ENCODE measurements at regions not wholly inside any gene's neighbourhood (a gene's known extent, or its start where the extent isn't known, plus 50 kb on each side); places are given as distances from the start of the nearest gene placed in this dataset.

DNA sequence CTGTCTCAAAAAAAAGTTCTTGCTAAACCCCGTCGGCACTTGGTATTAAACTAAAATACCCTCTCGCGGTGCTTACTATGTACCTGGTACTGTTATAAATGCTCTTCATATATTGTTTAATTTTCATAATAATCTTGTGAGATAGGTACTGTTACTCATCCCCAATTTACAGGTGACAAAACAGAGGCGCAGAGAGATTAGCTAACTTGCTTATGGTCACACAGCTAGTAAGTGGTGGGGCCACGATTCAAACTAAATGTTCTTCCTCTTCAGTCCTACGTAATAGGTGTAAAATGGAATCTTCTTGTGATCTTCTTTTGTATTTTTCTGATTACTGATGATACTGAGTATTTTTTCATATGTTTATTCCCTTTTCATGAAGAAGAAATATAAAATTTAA, 51.3 kb downstream of the TET3 start:
- DNase-seq, result no peak

DNA sequence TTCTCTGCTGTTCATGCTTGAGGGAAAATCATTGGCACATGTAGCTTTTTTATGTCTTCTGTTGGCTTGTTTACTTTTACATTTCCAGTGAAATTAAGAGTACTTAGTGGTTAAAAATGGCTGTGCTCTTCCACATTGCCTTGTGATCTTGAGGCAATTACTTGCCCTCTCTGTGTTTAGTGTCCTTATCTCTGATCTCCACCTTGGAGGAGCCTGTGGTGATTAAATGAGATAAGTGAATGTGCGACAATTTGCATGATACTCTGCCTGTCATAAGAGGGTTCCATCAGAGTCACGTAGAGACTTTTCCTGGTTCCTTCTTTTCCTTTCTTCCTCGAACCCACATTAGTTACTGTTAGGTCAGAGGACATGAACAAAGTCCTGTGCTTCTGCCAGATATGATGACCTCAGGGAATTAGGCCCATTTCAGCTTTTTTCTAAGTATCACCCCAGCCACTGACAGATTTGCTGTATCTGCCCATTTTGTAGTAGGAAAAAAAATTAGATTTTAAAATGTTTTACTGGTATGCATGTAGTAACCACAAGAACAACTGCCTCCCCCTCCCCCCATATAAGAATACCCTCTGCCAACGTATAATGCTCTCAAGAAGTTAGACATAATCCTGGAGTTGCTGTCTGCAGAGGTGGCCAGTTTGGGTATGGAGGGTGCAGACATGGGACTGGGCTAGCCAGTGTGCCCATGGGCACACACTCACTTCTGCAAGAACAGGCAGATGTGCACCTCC, 51.9 kb downstream of the TET3 start:
- DNase-seq, result no peak

DNA sequence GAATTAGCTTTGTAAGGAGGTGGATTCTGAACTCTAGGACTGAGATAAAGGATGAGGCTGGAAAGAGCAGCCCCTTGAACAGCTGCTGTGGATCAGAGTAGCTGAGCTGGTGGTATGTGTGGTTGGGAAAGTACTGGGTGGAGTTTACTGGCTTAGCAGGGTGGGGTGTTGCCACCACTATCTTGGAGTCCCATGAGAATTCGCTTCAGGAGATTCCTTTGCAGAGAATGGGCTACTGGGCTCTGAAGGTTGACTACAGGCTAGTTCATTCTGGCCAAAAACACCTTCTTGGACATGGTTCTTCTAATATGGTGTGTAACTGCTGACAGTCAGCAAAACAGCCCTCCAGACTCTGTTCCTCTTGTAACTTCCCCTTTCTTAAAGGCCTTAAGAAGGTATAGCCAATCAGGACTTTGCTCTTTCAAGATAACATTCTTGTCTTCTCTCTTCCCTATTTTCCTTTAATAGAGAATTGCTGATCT, 52.7 kb downstream of the TET3 start:
- DNase-seq, result peak; percentile 17

DNA sequence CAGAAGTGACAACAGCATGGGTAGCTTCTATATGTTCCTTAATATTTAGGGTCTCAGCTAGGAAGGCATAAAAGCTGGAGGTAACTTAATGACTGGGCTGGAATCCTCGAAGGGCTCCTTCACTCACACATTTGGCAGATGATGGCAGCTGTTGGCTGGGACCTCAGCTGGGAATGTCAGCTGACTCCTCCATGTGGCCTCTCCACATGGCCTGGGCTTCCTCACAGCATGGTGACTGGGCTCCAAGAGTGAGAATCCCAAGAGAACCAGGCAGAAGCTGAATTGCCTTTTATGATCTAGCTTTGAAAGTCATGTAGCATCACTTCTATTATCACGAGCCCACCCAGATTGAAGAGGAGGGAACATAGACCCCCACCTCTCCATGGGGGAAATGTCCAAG, 54.9 kb downstream of the TET3 start:
- DNase-seq, result no peak

DNA sequence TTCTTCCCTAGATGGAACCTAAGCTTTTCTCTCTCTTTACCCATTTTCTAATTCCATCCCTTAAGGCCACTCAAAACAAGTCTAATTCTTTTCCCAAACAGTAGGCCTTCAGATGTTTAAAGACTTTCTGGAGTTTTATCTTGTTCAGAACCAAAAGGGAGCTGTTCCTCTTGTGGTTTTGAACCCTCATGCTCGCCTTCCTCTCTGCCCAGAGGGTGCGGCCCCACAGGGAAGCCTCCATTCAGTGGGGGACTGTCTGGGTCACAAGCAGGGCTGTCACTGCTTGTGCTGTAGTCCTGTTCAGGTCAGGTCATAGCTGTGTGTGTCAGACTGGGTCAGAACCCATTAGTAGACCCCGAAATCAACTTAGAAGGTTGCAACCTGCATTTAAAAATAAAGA, 56.5 kb downstream of the TET3 start:
- no peak for DNase-seq

DNA sequence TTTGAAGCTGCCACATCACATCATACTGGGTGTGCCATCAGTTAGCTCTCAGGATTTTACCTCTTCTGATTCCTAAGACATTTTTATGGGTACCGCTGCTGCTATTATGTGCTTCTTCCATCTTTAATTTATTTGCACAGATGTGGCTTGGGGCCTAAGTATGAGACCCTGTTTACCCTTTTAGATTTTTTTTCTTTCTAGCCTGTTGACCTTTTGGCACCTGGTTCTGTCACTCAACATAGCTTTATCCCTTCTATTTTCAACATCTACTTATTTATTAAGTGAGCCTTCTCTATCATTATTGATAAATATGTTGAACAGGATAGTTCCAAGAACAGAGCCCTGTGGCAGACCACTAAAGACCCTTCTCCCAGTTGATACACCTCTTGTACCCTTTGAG, 57.0 kb downstream of the TET3 start:
- no peak for DNase-seq

DNA sequence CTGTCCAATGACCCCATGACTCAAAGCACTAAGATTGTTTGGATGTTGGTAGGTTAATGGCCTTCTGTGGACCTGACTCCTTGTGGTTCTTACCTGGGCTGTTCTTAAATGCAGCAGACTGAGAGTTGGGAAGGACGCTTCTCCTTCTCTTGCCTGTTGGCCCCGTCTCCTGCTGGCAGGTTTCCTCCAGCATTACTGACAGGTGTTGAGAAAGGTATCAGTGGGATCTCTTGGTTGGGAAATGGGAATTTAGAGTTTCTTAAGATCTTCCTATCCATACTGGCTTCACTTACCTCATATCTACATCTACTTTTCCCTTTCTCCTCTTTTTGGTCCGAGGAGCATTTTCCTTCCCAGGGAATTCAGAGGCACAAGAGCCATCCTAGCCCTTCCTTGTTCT, 57.9 kb downstream of the TET3 start:
- no peak for DNase-seq

DNA sequence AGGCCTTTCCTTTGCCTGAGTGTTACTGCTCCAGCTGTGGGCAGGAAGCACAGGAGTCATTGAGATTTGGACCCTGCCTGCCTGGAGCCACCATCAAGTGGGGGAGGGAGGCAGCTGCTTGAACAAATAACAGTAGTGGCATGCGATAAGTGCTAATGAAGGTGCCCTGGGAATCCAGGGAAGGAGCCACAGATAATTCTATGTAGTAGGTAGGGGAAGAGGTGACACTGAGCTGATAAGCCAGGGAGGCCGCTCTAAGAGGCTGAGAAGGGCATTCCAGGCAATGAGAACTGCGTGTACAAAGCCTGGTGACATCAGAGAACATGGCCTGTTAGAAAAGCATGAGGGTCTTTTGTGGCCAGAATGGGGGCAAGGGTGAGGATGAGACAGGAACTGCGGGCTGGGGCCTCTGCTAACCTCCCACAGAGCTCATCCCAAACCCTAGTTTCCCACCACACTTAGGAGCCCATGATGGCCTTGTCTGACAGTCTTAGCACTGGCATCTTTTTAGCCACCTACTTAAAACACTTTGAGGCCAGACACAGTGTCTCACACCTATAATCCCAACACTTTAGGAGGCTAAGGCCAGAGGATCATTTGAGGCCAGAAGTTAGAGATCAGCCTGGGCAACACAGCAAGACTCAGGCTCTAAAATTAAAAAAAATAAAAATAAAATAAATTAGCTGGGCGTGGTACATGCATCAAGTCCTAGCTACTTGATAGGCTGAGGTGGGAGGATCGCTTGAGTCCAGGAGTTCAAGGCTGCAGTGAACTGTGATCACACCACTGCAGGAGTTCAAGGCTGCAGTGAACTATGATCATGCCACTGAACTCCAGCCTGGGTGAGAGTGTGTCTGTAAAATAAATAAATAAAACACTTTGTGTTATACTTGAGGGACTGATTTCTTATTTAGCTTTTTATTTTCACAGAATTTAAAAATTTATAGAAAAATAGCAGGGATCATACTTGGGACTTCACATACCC, 58.9 kb downstream of the TET3 start:
- no peak for DNase-seq

DNA sequence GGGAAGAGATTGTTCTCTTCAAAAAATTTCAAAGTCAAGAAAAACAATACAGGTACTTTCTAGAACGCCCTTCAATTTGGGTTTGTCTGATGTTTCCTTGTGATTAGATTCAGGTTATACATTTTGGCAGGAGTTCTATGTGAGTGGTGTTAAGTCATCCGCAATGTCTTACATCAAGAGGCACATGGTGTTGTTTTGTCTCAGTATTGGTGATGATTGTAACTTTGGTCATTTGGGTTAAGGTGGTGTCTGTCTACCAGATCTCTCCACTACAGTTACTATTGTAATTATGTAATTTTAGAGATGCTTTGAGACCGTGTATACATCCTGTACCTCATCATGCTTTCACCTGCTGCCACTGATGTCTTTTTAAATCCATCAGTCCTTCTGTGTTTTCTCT, 60.3 kb downstream of the TET3 start:
- no peak for DNase-seq

DNA sequence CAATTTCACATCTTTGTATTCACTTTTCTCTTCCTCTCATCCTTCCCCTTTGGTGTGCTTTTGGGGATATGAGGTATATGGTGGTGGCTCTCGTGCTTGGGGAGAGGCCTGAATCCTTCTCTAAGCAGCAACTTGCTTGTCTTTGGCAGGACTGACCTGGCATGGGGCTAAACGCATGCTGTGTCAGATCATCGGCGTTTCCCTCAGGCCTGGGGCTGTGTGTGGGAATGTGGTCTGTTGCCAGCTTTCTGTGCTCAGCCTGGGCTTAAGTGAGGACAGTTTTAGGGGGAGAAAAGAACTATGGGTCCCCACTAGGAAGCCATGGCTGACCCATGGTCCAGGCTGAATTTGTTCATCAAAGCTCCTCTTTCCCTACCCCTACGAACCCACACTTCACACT, 60.7 kb downstream of the TET3 start:
- DNase-seq, result no peak

DNA sequence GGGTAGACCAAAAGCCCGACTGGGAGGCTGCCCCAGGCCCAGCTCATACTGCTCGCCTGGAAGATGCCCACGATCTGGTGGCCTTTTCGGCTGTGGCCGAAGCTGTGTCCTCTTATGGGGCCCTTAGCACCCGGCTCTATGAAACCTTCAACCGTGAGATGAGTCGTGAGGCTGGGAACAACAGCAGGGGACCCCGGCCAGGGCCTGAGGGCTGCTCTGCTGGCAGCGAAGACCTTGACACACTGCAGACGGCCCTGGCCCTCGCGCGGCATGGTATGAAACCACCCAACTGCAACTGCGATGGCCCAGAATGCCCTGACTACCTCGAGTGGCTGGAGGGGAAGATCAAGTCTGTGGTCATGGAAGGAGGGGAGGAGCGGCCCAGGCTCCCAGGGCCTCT, 61.7 kb downstream of the TET3 start:
- no peak for DNase-seq

DNA sequence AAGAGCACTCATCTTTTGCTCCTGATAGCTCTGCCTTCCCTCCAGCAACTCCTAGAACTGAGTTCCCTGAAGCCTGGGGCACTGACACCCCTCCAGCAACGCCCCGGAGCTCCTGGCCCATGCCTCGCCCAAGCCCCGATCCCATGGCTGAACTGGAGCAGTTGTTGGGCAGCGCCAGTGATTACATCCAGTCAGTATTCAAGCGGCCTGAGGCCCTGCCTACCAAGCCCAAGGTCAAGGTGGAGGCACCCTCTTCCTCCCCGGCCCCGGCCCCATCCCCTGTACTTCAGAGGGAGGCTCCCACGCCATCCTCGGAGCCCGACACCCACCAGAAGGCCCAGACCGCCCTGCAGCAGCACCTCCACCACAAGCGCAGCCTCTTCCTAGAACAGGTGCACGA, 62.4 kb downstream of the TET3 start:
- DNase-seq, result no peak

DNA sequence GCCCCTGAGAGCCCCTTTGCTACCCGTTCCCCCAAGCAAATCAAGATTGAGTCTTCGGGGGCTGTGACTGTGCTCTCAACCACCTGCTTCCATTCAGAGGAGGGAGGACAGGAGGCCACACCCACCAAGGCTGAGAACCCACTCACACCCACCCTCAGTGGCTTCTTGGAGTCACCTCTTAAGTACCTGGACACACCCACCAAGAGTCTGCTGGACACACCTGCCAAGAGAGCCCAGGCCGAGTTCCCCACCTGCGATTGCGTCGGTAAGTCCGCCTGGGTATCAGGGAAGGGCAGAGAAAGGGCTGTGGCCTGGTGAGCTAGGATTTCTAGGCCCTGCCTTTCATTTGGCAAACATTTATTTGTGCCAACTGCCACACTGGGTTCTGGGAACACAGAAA, 63.4 kb downstream of the TET3 start:
- DNase-seq, result no peak

DNA sequence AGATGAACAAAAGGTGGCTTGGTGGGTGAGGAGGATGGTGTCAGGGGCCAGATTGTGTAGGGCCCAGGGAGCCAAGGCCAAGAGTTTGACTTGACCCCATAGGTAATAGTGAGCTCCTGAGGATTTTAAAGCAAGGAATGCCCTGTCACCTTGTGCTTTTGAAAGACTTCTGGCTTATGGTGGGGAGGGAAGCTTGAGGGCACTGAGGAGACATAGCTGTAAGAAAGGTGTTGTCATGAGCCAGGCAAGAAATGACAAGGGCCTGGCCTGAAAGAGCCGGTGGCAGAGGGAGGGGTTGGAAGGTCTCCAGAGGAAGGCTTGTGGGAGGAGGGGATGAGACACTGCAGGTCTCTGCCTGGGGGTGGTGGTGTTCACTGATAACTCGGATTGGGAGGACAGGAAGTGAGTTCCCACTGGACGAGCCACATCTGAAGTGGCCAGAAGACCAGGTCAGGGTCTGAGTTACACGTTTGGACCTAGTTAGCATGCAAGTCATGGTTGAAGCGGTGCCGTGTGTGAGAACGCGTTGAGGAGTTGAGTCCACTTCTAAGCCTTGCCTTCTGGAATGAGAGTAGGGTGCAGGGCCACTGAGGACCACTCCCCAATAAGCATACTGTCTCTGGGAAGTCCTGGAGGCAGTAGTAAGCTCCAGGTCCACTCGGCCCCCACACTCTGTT, 64.3 kb downstream of the TET3 start:
- DNase-seq, result no peak

DNA sequence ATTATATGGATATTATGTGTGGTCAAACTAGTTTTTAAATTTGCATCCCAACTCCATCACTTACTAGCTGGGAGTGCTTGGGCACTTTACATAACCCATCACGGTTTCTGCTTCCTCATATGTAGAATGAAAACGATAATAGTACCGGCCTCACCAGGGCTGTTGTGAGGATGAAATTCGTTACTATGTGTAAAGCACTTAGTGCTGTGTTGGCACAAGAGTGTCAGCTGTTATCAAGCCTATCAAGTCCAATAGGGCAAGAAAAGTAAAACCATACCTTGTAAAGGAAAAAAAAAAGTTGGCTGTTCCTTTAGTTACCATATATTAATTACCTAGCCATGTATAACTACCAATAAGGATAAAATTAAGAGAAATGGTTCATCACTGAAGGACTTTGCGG, 65.4 kb downstream of the TET3 start:
- no peak for DNase-seq

DNA sequence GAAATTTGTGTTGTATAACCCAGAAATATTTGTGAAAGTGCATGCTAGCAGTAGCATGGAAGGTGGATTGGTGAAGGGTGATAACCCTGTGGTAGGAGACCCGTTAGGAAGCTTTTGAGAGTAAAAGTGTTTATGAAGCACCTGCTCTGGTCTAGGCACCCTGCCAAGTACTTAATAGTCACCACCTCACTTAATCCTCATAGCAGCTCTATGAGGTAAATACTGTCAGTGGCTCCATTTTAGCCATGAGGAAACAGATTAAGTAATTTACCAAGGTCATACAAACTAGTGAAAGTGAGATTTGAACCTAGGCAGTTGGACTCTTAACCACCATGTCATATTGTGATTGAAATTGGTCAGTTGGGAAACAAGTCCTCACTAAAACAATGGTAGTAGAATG, 66.8 kb downstream of the TET3 start:
- no peak for DNase-seq

DNA sequence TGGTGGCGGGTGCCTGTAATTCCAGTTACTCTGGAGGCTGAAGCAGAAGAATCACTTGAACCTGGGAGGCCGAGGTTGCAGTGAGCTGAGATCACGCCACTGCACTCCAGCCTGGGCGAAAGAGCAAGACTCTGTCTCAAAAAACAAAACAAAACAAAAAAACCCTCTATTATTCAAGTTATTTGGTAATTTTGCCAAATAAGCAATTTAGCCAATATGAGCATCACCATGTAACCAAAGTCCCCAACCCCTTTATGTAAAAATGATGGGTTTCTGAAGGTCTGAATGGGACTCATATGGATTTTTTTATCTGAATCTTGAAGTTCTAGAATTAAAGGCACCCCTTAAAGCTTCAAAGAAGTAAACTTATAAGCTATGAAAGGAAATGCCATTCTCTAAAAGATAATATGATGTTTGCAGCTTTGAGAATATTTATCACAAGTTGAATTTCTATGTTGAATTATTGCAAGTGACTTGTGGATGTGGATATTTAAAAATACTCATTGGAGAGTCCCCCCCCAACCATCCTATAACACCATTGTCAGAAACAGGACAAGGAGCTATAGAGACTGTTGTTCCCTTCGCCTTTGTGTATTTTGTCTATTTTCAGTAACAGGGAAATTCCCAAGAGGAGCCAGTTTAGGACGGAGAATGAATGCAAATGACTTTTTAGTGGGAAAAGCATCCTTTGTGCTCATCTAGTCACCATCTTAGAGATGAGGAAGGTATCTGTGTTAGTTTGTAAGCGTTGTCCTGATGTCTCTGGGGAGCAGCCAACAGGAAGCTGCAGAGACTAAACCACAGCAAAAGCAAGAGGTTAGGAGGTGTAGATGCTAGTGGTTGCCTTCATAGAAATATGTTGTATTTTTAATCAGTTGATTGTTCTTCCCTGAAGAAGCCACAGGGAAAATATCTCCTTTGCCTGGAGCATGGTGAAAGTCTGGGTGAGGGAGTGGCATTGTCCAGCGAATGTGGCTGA, 68.3 kb downstream of the TET3 start:
- DNase-seq, result peak; percentile 73

DNA sequence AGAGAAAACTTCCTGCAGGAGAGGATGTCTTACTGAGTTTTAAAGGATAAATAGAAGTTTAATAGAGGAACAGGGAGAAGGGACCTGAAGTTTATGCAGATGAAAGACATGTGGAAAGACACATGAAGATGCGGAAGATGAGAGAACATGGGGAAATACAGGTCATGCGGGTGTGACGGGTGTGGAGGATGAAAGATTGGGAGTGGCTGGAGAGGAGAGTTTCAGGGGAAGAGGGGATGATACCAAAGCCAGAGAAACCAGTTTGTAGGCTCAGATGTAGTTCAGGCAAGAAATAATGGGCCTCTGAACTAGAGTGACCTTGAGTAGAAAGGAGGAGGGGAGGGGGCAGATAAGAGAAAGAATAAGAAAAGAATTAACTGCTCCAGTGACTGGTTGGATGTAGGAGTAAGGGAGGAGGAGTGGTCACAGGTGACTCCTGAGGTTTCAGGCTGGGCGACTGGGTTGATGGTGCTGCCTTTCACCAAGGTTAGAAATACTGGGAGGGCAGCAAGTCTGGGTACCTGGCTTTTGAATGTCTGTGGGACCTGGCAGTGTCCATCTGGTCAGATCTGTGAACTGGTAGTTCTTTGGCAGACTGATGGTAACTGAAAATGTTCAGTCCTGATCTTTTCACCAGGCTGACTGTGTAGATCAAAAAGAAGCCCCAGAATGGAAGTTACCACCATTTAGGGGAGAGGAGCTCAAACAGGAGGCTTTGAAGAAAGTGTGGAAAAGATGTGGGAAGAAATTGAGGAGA, 69.4 kb downstream of the TET3 start:
- DNase-seq, result no peak

DNA sequence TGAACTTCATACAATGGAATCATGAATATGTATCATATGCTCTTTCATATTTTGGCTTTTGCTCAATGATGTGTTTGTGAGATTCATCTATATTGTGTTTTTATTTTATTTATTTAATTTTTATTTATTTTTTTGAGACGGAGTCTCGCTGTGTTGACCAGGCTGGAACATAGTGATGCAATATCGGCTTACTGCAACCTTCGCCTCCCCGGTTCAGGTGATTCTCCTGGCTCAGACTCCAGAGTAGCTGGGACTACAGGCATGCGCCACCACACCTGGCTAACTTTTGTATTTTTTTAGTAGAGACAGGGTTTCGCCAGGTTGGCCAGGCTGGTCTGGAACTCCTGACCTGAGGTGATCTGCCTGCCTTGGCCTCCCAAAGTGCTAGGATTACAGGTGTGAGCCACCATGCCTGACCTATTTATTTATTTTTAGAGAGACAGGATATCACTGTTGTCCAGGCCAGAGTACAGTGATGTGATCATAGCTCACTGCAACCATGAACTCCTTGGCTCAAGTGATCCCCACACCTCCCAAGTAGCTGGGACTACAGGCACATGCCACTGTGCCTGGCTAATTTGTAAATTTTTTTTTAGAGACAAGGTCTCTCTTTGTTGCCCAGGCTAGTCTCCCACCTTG, 74.5 kb downstream of the TET3 start:
- no peak for DNase-seq

DNA sequence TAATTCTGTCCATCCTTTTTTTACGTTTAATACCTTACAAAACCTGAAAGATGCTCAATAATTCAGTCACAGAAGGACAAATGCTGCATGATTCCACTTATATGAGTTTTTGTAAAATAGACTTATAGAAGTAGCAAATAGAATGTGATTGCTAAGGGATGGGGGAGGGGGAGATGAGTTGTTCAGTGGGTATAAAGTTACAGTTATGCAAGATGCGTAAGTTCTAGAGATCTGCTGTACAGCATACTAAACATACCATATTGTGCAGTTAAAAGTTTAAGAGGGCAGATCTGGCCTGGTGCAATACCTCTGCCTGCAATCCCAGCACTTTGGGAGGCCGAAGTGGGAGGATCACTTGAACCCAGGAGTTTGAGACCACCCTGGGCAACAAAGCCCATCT, 78.8 kb downstream of the TET3 start:
- DNase-seq, result no peak

DNA sequence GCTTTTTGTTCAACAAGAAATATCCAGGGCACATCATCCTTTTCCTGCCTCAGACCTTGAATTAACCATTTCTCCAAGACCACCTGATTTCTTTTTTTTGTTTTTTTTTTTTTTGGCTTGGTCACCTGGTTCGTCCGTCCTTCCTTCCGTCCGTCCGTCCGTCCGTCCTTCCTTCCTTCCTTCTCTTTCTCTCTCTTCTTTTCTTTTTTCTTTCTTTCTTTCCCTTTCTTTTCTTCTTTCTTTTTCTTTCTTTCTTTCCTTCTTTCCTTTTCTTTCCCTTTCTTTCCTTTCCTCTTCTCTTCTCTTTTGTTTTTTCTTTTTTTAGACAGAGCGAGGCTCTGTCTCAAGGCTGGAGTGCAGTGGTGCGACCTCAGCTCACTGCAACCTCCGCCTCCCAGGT, 80.7 kb downstream of the TET3 start:
- DNase-seq, result no peak

All from midbrain (tissue), 1 donor.